T-helper 2 cell treated with Interferon-gamma antibody and Interleukin-4, amounts not matched to agents 100 ng/mL and 5 ng/mL, for 36 hours (primary cell): ENCODE measurements at regions not wholly inside any gene's neighbourhood (a gene's known extent, or its start where the extent isn't known, plus 50 kb on each side); places are given as distances from the start of the nearest gene placed in this dataset.
"Not testable (repeated sequence)": the region's sequence is repeated elsewhere in the genome, so short reads cannot be mapped to it uniquely, and the experiment has no call there.

Experiments used
- intact Hi-C: fragments of 100-400 bp; cut with micrococcal nuclease; formaldehyde crosslinking; loops from one replicate; pipeline ENCODE4 v1.15.1; 2023

DNA sequence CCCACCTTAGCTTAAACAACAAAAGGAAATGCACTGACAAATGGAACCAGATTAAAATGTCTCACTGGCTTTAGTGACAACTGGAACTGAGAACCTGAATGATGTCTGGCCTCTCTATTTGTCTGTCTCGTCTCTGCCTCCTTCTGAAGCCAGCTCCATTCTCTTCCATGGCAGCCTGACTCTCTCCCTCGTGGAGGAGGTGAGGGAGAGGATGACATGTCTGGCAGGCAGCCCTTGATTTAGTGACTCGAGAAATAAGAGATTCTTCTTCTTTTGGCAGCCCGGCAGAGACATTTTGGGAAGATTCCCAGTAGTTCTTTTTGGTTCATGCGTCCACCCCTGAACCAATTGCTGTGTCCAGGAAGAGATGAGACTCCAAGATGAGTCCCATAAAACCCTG lies 131.7 kb downstream of the KLF5 start:
- intact Hi-C loops: no loop called here

DNA sequence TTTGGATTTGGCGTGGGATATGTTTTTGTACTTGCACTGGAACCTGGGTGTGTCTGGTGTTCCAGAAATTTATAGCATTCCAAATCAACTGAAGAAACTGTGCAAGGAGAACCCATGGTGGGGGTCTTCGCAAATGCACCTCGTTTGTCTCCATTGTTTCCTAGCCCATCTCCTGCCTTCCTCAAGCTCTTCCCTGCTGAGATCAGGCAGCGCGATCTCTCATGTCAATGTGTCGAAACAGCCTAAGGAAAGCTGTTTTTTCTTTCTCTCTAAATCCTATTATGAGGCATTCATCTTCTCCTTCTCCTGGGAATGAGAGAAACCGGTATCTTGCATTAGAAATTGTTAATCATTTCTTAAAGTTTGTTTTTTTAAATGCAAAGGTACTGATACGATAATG lies 131.0 kb downstream of the KLF5 start:
- intact Hi-C loops: no loop called here

DNA sequence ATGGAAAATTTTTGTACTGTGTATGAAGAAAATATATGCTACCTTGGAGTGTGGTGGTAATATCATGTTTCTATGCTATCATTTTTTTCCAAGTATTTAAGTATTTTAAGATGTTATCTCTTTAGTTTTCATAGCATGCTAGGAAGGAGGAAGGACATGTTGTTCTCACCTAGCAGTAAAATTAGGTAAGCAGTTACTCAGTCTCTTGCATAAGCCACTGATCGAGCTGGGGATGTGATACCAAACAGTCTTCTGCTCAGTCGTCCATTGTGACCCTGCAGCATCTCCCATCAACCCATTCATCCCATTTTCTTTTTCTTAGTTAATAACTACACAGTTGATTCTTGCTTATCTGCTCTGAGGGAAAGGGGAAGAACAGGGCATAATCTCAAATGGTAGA lies 130.6 kb downstream of the KLF5 start:
- intact Hi-C loops: no loop called here

DNA sequence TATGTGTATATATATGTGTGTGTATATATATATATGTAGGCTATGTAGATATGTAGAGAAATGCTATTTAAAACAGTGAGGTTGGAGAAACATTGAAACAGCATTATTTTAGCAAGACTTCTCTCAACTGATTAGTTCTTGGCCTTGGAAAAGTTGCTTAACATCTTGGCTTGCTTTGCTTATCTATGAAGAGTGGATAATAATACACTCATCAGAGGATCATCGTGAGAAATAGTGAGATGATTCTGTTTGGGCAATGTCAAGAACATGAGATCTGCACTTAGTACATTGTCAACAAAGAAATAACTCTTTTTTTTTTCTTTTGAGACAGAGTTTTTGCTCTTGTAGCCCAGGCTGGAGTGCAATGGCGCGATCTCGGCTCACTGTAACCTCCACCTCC lies 128.3 kb downstream of the KLF5 start:
- intact Hi-C loops: no loop called here

GRCh38 chr13:73179650-73180274 lies 121.0 kb downstream of the KLF5 start:
- intact Hi-C loops: no loop called here

GRCh38 chr13:73177916-73178565 lies 119.2 kb downstream of the KLF5 start:
- intact Hi-C loops: no loop called here

DNA sequence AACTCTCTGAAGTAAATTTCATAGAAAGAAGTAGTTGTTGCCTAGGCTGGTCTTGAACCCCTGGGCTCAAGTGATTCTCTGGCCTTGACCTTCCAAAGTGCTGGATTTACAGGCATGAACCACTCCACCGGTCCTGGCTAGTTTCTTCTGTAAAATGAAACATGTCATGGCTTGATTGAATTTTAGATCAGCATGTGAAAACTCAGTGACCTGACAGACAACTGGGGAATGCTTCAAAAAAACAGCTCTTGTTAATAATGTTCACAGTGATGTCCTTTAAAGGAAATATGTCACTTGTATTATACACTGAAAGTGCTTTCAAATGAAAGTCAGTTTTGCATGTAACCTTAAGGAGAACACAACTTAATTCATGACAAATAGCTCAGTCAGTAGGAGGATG lies 118.2 kb downstream of the KLF5 start:
- intact Hi-C loops: no loop called here

GRCh38 chr13:73174521-73175010 lies 115.8 kb downstream of the KLF5 start:
- intact Hi-C loops: no loop called here

DNA sequence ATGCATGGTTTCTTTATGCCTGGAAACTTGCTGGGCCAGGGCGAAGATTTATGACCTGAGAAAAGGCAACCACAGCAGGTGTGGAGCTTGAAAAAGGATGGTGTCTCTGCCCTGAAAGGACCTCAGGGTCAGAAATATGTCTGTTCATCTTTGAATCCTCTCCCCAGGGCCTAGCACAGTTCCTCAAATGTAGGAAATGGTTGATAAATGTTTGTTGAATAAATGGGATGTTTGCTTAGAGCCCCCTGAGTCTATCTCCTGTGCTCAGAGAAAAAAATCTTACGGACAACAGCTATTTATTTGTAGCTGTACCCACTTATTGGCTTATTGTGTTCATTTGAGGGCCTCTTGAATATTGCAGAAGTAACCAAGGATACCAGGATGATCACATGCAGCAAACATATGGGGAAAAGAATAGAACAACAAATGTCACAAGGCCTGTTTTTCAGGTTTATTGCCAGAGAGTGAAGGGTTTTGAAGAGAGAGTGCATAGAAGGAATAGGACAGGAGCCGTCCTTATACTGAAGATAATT lies 114.5 kb downstream of the KLF5 start:
- intact Hi-C loops: no loop called here

DNA sequence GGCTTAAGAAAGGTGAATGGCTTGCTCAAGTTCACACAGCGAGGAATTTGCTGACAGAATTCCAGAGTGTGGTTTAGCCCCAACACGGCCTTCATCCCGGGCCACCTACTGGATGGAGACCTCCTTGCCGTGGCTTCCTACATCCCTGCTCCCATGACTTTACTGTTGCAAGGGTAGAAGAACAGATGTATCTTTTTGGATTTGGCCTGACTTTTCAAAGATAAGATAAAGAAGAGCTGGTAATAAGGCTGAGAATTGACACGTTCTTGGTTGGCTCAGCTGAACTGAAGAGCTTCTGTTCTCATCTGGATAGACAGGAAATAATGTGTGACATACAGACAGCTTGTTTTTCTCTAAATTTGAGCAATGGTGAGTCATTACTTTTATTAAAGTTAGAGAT lies 113.1 kb downstream of the KLF5 start:
- intact Hi-C loops: no loop called here

DNA sequence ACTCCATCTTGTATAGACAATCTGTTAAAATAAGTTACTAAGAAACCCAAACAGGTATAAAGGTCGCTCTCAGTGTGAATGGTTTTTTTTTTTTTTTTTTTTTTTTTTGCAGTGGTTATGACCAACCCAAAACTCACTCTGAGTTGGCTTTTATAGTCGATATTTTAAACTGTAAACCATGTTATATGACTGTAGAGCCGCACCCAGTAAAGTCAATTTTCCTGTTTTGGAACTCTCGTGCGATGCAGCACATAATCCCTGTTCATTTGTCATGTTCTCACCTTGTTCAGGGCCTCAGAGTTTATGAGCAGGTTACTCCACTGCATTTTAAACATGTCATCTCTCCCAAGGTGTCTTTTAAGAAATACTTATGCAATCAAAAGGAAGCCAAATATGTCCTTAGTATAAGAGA lies 112.5 kb downstream of the KLF5 start:
- intact Hi-C loops: no loop called here

DNA sequence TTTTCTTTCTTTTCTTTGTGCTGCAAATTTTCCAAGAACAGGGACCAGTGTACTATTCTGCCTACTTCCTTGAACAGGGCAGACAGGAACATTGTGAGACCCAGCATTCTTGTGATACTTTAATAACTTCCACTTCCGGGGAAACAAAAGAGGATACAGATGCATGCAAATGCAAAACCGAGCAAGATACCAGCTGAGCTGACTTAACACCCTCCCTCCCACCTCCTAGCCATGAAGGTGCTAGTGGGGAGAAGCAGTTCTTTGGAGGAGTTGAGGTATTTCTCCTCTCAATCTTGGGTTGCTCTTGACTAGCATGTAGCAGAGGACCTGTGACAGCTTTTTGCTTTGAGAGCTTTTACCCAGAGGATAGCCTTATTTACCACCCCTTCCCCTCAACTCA lies 111.2 kb downstream of the KLF5 start:
- intact Hi-C loops: no loop called here

- intact Hi-C loops: no loop called here
Observed at GRCh38 chr13:73168953-73169401, 110.2 kb downstream of the KLF5 start.

GRCh38 chr13:73168226-73168952 lies 109.6 kb downstream of the KLF5 start:
- intact Hi-C loops: no loop called here

DNA sequence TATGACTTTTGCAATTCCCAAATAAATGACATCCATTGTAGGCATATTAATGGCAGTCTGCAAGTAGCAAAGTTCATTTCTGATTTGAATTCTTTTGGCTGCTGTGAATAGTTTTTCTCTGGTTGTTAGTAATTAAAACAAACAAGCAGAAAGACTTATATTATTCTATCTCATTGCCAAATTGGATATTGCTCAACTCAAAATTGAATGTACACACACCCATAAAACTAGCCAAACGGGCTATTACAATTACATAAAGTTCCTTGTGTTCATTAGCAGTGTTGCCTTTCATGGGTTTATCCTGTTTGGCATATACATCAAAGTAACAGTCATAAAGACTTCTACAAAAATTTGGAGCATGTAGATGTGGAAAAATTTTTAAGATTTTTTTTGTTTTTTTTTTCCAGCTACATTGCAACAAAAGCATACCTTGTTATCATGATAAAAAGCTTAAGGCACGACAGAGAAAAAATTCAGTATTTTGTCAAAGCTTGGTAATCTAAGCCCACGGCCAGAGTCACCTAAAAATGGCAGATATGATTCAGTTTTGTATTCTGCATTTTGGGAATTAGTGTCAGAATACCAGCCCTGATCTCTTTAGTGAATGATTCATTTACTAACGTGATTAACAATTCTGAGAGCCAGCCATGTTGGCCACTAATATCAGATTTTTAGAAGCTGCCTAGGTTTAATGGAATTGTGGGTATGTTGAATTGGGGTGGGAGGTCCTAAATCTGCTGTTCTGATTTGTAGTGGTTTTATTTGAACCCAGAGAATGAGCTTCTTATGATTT lies 108.4 kb downstream of the KLF5 start:
- intact Hi-C loops: no loop called here

DNA sequence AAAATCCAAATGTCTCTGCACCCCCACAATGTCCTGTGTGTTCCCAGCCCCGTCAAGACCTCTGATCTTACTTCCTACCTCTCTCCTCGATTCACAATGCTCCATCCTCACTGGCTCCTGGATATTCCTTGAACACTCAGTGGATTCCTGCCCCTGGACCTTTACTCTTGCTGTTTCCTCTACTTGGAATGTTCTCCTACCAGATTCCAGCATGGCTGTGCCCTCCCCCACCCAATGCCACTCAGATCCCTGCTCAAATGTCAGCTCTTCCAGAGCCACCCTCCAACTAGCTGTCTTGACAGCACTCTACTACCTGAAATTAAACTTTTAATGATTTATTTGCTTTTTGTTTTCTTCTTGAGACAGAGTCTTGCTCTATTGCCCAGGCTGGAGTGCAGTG lies 107.4 kb downstream of the KLF5 start:
- intact Hi-C loops: no loop called here

GRCh38 chr13:73162912-73163911 lies 104.4 kb downstream of the KLF5 start:
- intact Hi-C loops: no loop called here

DNA sequence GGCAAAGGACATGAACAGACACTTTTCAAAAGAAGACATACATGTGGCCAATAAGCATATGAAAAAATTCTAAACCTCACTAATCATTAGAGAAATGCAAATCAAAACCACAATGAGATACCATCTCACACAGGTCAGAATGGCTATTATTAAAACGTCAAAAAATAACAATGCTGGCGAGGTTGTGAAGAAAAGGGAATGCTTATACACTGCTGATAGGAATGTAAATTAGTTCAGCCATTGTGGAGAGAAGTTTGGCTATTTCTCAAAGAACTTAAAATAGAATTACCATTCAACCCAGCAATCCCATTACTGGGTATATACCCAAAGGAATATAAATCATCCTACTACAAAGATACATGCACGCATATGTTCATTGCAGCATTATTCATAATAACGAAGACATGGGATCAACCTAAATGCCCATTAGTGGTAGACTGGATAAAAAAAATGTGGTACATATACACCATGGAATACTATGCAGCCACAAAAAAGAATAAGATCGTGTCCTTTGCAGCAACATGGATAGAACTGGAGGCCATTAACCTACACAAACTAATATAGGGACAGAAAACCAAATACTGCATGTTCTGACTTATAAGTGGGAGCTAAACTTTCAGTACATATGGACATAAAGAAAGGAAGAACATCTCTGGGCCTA lies 101.7 kb downstream of the KLF5 start:
- intact Hi-C loops: not testable (repeated sequence)

DNA sequence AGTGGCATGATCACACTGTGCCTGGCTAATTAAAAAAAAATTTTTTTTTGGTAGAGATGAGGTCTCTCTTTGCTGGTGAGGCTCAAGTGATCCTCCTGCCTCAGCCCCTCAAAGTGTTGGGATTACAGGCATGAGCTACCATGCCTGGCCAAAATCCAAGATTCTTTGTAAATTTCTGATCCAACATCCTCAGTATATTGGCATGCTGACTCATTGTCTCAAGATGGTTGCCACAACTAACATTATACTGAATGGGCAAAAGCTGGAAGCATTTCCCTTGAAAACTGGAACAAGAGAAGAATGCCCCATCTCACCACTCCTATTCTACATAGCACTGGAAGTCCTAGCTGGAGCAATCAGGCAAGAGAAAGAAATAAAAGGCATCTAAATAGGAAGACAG lies 100.0 kb downstream of the KLF5 start:
- intact Hi-C loops: no loop called here

DNA sequence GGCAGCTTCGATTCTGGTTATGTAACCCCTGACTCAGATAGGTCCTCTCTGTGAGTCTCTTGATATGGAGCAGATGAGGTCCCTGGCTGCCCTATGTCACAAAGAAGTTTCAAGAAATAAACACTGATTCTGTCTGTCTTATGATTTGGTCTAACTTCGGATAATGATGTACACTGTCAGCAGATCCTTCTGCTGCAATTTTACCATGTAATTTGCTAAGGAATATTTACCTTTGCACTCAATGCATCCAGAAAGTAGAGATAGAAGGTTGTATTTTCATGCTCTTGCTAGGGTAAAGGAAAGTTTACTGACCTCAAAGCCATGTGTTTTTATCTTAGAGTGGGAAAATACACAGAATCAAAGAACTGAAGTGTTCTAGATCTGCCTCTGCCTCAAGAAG lies 98.2 kb downstream of the KLF5 start:
- intact Hi-C loops: no loop called here
